GM23338 (cell line): ENCODE measurements at regions not wholly inside any gene's neighbourhood (a gene's known extent, or its start where the extent isn't known, plus 50 kb on each side); places are given as distances from the start of the nearest gene placed in this dataset.

Experiments used
- CREB1 ChIP-seq: fragments of 250-450 bp; sonication (Bioruptor Pico); IDR thresholded peaks from 2 replicates; pipeline ENCODE4 v1.5.0; 2020; ENCODE audit warnings: low read depth, mild to moderate bottlenecking, moderate library complexity
- EZH2 ChIP-seq: fragments of 200-600 bp; sonication (generic); IDR thresholded peaks from one replicate; pipeline ENCODE4 v1.8.0; 2017; ENCODE audit warnings: antibody characterized with exemption, mild to moderate bottlenecking, low read depth; ENCODE audit not compliant: unreplicated experiment
- EZH2phosphoT487 ChIP-seq: fragments of 200-600 bp; sonication (generic); IDR thresholded peaks from one replicate; pipeline ENCODE4 v1.8.1; 2018; ENCODE audit warnings: antibody characterized with exemption; ENCODE audit not compliant: unreplicated experiment
- POLR2AphosphoS5 ChIP-seq: IDR thresholded peaks from 2 replicates; pipeline ENCODE4 v1.6.1; 2016; ENCODE audit warnings: antibody characterized with exemption, low read depth
- ZNF114 ChIP-seq: fragments of 250-450 bp; sonication (Bioruptor Pico); IDR thresholded peaks from 2 replicates; pipeline ENCODE4 v1.5.0; 2020; ENCODE audit warnings: mild to moderate bottlenecking, moderate library complexity
- ZNF331 ChIP-seq: fragments of 250-450 bp; sonication (Bioruptor Pico); IDR thresholded peaks from 2 replicates; pipeline ENCODE4 v1.5.0; 2020; ENCODE audit warnings: low read depth, mild to moderate bottlenecking, moderate library complexity
- TF ChIP-seq, protein P1 (sequence below), 2 experiments: fragments of 200-600 bp in 1 of 2; sonication (generic) in 1 of 2; conservative IDR thresholded peaks; 2 replicates each; pipeline versions ENCODE4 v1.5.1 to v1.6.1; 2016 to 2017; ENCODE audit warnings: antibody characterized with exemption in 2 of 2, low read depth in 2 of 2, mild to moderate bottlenecking in 2 of 2, moderate library complexity in 1 of 2
- TF ChIP-seq, protein P2 (sequence below): IDR thresholded peaks from one replicate; pipeline ENCODE4 v1.6.1; 2018; ENCODE audit warnings: antibody characterized with exemption; ENCODE audit not compliant: unreplicated experiment

DNA sequence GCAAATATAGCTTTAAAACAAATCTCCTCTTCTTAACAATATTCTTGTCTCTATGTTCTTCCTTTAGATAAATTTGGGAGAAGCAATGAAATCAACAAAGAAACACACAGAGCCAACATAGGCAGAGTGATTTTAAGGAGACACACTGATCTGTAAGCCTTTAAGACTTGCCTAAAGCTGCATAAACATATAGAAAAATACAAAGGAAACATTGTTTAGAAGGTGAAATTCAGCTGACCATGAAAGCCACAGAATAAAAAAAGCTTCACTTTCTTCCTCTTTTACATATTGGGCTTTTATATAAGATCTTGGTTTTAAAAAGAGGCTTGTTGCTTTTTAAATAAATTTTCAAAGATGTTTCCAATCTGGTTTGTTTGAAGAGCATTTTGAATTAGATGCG lies 1277.5 kb downstream of the EFNA5 start:
- TF ChIP-seq EZH2 (no peak), POLR2AphosphoS5 (no peak), EZH2phosphoT487 (no peak), ZNF331 (CRISPR knock-in tag) (no peak), CREB1 (CRISPR knock-in tag) (no peak), ZNF114 (CRISPR knock-in tag) (no peak)
- TF ChIP-seq, protein P1, sequence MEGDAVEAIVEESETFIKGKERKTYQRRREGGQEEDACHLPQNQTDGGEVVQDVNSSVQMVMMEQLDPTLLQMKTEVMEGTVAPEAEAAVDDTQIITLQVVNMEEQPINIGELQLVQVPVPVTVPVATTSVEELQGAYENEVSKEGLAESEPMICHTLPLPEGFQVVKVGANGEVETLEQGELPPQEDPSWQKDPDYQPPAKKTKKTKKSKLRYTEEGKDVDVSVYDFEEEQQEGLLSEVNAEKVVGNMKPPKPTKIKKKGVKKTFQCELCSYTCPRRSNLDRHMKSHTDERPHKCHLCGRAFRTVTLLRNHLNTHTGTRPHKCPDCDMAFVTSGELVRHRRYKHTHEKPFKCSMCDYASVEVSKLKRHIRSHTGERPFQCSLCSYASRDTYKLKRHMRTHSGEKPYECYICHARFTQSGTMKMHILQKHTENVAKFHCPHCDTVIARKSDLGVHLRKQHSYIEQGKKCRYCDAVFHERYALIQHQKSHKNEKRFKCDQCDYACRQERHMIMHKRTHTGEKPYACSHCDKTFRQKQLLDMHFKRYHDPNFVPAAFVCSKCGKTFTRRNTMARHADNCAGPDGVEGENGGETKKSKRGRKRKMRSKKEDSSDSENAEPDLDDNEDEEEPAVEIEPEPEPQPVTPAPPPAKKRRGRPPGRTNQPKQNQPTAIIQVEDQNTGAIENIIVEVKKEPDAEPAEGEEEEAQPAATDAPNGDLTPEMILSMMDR (conservative IDR thresholded peaks at IDR 0.05; ENCODE audit: low read depth in 2 of 2): no peak
- TF ChIP-seq, protein P2, sequence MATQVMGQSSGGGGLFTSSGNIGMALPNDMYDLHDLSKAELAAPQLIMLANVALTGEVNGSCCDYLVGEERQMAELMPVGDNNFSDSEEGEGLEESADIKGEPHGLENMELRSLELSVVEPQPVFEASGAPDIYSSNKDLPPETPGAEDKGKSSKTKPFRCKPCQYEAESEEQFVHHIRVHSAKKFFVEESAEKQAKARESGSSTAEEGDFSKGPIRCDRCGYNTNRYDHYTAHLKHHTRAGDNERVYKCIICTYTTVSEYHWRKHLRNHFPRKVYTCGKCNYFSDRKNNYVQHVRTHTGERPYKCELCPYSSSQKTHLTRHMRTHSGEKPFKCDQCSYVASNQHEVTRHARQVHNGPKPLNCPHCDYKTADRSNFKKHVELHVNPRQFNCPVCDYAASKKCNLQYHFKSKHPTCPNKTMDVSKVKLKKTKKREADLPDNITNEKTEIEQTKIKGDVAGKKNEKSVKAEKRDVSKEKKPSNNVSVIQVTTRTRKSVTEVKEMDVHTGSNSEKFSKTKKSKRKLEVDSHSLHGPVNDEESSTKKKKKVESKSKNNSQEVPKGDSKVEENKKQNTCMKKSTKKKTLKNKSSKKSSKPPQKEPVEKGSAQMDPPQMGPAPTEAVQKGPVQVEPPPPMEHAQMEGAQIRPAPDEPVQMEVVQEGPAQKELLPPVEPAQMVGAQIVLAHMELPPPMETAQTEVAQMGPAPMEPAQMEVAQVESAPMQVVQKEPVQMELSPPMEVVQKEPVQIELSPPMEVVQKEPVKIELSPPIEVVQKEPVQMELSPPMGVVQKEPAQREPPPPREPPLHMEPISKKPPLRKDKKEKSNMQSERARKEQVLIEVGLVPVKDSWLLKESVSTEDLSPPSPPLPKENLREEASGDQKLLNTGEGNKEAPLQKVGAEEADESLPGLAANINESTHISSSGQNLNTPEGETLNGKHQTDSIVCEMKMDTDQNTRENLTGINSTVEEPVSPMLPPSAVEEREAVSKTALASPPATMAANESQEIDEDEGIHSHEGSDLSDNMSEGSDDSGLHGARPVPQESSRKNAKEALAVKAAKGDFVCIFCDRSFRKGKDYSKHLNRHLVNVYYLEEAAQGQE: no peak
